ENCODE measurements at regions not wholly inside any gene's neighbourhood (a gene's known extent, or its start where the extent isn't known, plus 50 kb on each side); places are given as distances from the start of the nearest gene placed in this dataset.

DNA sequence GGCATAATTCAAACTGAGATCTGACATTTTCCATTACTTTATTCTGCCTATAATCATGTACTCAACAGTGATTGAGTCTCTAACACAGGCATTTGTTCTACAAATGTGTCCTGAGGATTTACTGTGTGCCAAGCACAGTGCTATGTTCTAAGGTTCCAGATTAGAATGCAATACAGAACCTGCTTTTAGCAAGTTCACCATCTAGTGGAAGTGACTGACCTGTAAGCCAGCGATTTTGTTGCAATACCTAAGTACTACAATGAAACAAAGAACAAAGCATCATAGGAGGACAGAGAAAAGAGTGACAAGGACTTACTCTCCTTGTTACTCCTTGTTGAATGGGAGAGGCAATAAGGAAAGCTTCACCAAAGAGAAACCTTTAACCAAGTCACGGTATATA lies 348.1 kb downstream of the ELAVL2 start:
- DNase-seq: no peak

GRCh38 chr9:23483566-23483965 lies 342.5 kb downstream of the ELAVL2 start:
- no peak for DNase-seq

- peak; percentile 52 for DNase-seq
Measured at GRCh38 chr9:23492126-23493002, 333.7 kb downstream of the ELAVL2 start.

DNA sequence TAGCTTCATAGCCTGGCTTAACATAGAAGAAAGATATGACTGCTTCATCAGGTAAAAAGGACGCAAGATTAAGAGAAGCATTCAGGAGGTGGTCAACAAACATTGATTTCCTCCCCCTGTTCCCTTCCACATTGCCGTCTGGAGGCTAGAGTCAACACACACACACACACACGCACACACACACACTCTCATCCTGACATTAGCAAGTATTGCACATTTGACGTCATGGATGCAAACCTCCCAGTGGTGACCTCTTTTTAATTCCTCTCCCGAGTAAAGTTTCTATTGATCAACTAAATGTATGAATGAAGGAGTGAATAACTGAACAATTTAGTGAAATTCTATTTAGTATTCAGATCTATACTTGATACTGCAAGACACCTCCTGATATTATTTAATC lies 332.8 kb downstream of the ELAVL2 start:
- DNase-seq: no peak

DNA sequence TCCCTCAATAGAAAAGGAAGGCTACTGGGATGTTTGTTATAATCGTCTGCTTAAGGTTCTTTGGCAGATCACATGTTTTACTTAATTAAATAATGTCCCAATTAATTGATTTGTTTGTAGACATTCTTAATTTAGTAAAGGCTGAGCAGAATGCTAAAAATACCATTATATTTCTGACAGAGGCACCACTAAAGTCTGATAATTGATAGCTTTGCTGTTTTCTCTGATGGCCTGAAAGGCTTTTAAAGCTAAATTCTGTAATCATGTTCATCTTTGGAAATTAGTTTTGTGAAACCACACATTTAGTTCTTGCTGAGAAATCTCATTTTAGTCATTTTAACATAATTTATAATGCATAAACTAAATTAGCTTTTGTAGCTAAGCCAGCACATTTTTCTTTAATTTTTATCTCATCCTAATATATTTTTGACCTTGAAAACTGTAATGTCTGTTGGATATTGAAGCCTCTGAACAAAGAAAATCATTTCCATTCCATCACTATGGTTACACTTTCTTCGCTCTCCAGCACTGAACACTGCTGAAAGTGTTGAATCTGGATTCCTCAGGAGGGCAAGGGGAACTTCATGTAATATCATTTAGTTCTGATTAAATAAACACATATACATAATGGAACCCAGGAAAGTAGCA lies 329.4 kb downstream of the ELAVL2 start:
- no peak for DNase-seq

GRCh38 chr9:23497137-23497504 lies 328.9 kb downstream of the ELAVL2 start:
- no peak for DNase-seq

GRCh38 chr9:23502004-23502403 lies 324.0 kb downstream of the ELAVL2 start:
- DNase-seq: no peak

- no peak for DNase-seq
Measured at GRCh38 chr9:23522952-23523351, 303.1 kb downstream of the ELAVL2 start.

DNA sequence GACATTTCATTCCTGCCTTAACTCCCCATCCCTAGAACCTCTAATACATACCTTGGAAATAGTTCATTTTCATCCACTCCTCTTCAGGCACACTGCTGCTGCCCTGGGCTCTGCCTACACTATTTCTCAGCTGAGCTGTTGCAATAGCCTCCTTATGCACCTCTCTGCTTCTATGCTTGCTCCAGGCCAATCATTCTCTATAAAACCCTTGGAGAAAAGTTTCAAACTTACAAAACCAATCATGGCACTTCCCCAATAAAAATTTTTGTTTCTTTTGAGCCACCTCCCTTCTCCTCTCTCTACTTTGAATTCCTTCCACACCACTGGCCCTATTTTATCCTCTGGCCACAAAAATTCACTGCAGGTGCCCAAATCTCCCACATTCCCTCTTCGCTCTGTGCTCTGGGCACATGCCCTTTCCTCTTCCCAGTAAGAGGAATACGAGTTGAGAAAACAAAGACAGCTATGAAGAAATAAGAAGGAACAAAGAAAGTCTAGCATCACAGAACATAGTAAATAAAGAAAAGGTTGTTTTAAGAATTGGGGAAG lies 301.4 kb downstream of the ELAVL2 start:
- DNase-seq: no peak

DNA sequence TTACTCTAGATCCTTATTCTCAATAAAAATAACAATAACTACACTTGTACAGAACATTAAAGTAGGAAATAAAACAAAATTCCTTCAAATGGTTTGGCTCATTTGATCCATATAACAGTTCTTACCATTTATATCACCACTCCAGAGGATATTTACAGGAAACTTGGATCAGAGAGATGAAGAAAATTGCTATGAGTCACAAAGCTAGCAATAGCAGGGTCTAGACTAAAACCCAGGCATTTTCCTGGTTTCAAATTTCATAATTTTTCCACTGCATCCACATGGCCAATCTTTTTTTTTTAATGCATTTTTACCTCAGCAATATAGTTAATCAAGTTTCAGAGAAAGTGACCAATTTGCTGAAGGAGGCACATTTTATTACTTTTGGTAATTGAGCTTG lies 299.2 kb downstream of the ELAVL2 start:
- DNase-seq: no peak

GRCh38 chr9:23532282-23532681 lies 293.8 kb downstream of the ELAVL2 start:
- no peak for DNase-seq

GRCh38 chr9:23537192-23538066 lies 288.6 kb downstream of the ELAVL2 start:
- DNase-seq: no peak

DNA sequence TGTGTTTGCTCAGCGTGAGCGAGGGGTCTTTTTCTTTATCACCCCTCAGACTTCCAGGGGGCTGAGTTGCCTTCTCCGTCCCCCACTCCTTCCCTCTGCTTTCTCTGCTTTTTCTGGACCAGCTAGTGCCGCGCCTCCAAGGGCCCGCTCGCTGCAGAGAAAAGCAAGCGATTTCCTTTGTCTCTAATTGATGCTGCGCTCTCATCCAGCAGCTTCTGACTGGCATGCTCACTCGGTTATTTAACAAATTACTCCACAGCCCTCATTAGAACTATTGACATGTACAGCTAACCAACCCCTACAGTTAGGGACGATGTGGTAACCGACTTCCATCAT lies 288.0 kb downstream of the ELAVL2 start:
- DNase-seq: no peak

GRCh38 chr9:23538461-23539003 lies 287.5 kb downstream of the ELAVL2 start:
- no peak for DNase-seq

DNA sequence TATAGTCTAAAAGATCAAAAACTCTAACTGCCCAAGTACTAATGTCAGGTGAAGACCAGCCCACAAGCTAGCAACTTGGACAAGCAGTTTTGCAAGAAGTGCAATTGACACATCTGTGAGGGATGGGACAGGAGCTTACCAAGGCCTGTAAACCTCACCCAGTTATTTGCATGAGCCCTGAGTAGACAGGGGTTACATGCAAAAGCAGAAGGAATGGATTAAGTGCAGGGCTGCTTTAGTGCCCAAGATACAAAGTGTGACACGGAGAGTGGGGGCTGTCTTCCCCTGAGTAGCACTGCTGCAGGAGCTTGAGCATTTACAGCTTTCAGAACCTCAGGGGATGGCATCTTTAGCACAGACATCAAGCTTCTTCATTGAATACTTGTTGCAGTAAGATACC lies 286.7 kb downstream of the ELAVL2 start:
- DNase-seq: no peak

- DNase-seq: no peak
Measured at GRCh38 chr9:23541976-23542375, 284.1 kb downstream of the ELAVL2 start.

DNA sequence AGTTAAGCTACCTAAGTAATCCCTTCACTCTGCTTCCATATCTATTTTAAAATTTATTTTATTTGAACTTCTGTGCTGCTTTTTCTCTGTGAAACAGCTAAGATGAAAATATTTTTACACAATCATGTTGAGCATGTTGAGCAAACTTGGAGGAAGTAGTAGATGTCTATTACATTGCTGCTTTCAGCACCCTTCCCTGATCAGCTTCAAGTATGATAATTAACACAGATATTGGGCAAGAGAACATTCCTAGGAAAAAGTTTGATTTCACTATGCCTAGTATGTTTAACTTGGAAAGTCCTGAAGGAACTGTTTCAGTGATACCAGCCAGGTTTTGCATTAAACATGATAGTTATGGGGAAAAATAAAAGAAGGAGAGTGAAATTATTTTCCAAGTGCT lies 283.6 kb downstream of the ELAVL2 start:
- no peak for DNase-seq

DNA sequence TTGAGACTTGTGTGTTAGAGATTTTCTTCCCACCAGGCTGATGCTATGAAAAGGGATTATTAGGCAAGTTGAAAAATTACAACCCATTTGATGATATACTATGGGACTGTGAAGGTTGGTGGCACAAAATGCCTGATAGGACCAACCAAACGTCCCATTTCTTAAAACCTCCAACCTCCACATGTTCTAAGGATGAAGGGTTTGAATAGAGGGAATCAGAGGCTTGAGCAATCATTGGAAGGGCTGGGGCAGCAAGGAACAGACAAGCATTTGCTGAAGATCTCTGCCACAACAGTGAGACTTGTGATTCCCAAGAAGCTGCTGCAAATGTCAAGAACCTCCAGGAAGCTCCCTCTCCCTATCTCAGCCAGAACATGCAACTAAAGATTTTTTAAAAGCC lies 283.1 kb downstream of the ELAVL2 start:
- no peak for DNase-seq

- DNase-seq: no peak
Measured at GRCh38 chr9:23543419-23543818, 282.6 kb downstream of the ELAVL2 start.

DNA sequence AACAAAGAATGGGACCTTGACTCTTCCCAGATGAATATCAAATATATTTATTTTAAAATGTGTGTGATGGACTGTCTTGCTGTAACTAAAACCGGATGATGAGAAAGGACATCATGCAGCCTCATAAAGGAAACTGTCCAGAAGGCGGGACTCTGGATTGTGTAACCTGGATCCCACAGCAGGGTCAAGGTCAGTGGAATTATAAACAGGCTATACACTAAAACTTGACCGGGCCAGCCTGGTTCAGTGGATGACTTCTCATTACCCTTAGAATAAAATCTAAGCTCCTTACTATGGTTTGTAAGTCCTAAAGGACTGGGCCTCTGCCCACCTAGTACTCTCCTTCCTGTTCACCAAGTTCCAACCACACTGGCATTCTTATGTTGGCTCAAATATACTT lies 280.3 kb downstream of the ELAVL2 start:
- no peak for DNase-seq

- DNase-seq: no peak
Measured at GRCh38 chr9:23551311-23551721, 274.7 kb downstream of the ELAVL2 start.

DNA sequence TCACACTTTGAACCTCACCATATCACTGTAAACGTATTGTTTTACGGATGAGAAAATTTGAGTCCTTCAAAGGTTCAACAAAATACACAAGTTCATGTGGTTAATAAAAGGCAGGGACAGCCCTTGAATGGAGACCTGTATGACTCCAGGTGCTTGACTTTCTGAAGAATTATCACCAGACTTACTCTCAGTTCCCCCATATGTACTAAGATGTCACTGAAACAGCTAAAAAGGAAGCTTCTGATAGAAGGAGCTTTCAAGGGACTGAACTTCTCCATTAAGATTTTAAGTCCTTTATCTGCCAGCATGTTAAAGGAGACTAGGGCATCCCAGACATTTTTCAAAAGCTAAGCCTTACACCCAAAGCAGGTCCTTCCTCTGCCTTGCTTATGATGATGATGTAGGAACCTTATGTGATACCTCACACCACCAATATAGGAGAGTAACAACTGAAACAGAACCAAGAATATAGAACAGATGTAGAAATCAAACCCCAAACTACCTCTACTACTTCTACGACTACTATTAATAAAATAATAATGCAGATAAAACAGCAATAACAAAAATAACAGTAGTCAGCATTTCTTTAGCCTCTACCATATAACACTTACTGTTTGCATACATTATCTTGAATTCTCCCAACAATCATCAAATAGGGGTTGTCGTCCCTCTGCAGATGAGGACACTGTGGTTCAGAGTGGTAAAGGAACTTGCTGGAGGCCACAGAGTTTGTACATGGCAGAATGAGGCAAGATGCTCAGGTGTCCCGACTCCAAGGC lies 273.9 kb downstream of the ELAVL2 start:
- DNase-seq: no peak
